Suprapubic skin (tissue), 4 donors: ENCODE measurements at regions not wholly inside any gene's neighbourhood (a gene's known extent, or its start where the extent isn't known, plus 50 kb on each side); places are given as distances from the start of the nearest gene placed in this dataset.

Experiments
- DNase-seq, 2 donors: peaks; one replicate each; pipeline ENCODE4 v3.0.0-alpha.2; 2019; ENCODE audit warnings: low spot score in 2 of 2
- H3K27ac ChIP-seq: fragments of 200-600 bp; sonication (generic); one replicate; pipeline ENCODE4 v1.5.1; 2019
- H3K27me3 ChIP-seq: fragments of 200-600 bp; sonication (generic); one replicate; pipeline ENCODE4 v1.5.1; 2019
- H3K36me3 ChIP-seq: fragments of 200-600 bp; sonication (generic); one replicate; pipeline ENCODE4 v1.5.1; 2019
- H3K4me1 ChIP-seq: fragments of 200-600 bp; sonication (generic); one replicate; pipeline ENCODE4 v1.5.1; 2019
- H3K4me3 ChIP-seq: fragments of 200-600 bp; sonication (generic); one replicate; pipeline ENCODE4 v1.5.1; 2019; ENCODE audit warnings: mild to moderate bottlenecking
- H3K9me3 ChIP-seq: fragments of 200-600 bp; sonication (generic); one replicate; pipeline ENCODE4 v1.5.1; 2019
- CTCF ChIP-seq, 2 donors: fragments of 200-600 bp in 1 of 2; fragments of 450-650 bp in 1 of 2; sonication (generic) in 1 of 2; IDR thresholded peaks; one replicate each; pipeline ENCODE4 v1.5.1; 2016 to 2019; ENCODE audit warnings: antibody characterized with exemption in 2 of 2, mild to moderate bottlenecking in 1 of 2, moderate library complexity in 1 of 2
- EP300 ChIP-seq: sonication (generic); formaldehyde crosslinking; IDR thresholded peaks from one replicate; pipeline ENCODE4 v1.6.1; 2017; ENCODE audit warnings: antibody characterized with exemption
- POLR2A ChIP-seq, 2 donors: fragments of 450-650 bp; IDR thresholded peaks; one replicate each; pipeline ENCODE4 v1.6.1; 2017; ENCODE audit warnings: antibody characterized with exemption in 2 of 2, mild to moderate bottlenecking in 2 of 2, moderate library complexity in 2 of 2
- POLR2AphosphoS5 ChIP-seq, 3 donors: sonication (generic); formaldehyde crosslinking; IDR thresholded peaks; one replicate each; pipeline ENCODE4 v1.6.1; 2017; ENCODE audit warnings: antibody characterized with exemption in 3 of 3
- WGBS: methylation state at CpG from one replicate; pipeline ENCODE4 v1.1.5; 2018; 5-methylcytosine and 5-hydroxymethylcytosine counted together

GRCh38 chr4:160235285-160235684 lies 1132.4 kb downstream of the RAPGEF2 start:
- H3K4me1 ChIP-seq, result no peaks in the 10 kb centered on the region
- no peak for TF ChIP-seq POLR2AphosphoS5 (IDR thresholded peaks at IDR 0.05)
- no peak for TF ChIP-seq POLR2A (IDR thresholded peaks at IDR 0.05)
- no peak overlapping the region for H3K4me3 ChIP-seq

GRCh38 chr4:160235771-160236170 lies 1132.9 kb downstream of the RAPGEF2 start:
- no peaks in the 10 kb centered on the region for H3K9me3 ChIP-seq
- H3K4me3 ChIP-seq, result no peak overlapping the region
- H3K27ac ChIP-seq, result no peak overlapping the region
- TF ChIP-seq POLR2AphosphoS5 (IDR thresholded peaks at IDR 0.05), result no peak
- no peak for TF ChIP-seq POLR2A (IDR thresholded peaks at IDR 0.05)
- no peak for TF ChIP-seq EP300
- TF ChIP-seq CTCF (IDR thresholded peaks at IDR 0.05), result no peak
- no peaks in the 10 kb centered on the region for H3K4me1 ChIP-seq
- H3K36me3 ChIP-seq, result no peaks in the 10 kb centered on the region
- no peaks in the 10 kb centered on the region for H3K27me3 ChIP-seq
- DNase-seq, result no peak

More at GRCh38 chr4:160235285-160235684, 1132.4 kb downstream of the RAPGEF2 start:
- H3K36me3 ChIP-seq, result no peaks in the 10 kb centered on the region
- no peak for DNase-seq
- 51% methylated on average over 2 of the region's 2 CpGs for WGBS
- no peaks in the 10 kb centered on the region for H3K27me3 ChIP-seq
- H3K9me3 ChIP-seq, result no peaks in the 10 kb centered on the region
- no peak overlapping the region for H3K27ac ChIP-seq

DNA sequence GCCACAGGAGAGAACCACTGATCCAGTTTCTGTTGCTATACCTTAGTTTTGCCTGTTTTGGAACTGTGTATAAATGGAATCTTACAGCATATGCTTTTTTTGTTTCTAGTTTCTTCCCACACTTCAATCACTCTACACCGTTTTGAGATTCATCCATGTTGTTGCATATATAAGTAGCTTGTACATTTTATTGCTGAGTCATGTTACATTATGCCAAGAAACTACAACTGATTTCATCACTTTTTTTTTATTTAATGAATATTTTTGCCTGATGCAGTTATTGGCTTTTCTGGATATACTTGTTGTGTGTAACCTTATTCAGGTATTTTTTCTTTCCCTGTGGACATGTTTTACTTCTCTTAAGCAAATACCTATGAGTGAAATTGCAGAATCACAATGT lies 1135.9 kb downstream of the RAPGEF2 start:
- no peak overlapping the region for H3K27ac ChIP-seq
- H3K36me3 ChIP-seq, result no peaks in the 10 kb centered on the region
- DNase-seq, result no peak
- 65% methylated on average over 1 of the region's 1 CpG for WGBS
- H3K9me3 ChIP-seq, result no peaks in the 10 kb centered on the region
- TF ChIP-seq POLR2A (IDR thresholded peaks at IDR 0.05) (no peak), CTCF (IDR thresholded peaks at IDR 0.05) (no peak), EP300 (no peak), POLR2AphosphoS5 (IDR thresholded peaks at IDR 0.05) (no peak)
- H3K27me3 ChIP-seq, result no peaks in the 10 kb centered on the region
- no peak overlapping the region for H3K4me3 ChIP-seq
- no peaks in the 10 kb centered on the region for H3K4me1 ChIP-seq

DNA sequence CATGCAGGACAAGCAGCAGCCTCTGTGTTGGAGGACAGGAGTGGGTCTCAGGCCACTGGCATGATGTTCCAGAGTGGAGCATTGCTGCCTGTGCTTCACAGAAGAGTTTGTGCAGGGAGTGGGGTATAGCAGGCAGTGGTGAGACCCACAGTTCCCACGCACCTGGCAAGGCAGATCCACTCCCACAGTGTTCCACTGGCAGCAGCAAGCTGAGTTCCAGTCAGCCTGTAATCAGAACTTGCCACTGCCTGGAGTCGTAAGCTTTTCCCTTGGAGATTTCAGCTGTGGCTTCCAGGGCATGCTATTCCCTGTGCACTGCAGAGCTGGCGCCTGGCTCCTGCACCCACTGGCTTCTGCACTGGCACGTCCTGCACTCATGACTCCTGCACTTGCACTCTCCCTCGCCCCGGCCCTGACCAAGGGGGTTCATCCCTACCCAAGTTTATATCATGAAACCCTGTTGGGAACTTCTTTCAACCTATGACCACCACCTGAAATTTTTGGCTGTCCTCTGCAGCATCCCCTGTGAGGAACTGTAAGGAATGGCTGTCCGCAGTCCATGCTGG lies 1144.3 kb downstream of the RAPGEF2 start:
- no peaks in the 10 kb centered on the region for H3K36me3 ChIP-seq
- H3K27me3 ChIP-seq, result no peaks in the 10 kb centered on the region
- H3K4me3 ChIP-seq, result no peak overlapping the region
- no peaks in the 10 kb centered on the region for H3K4me1 ChIP-seq
- no peak overlapping the region for H3K27ac ChIP-seq
- TF ChIP-seq POLR2A (IDR thresholded peaks at IDR 0.05), result no peak
- no peak for TF ChIP-seq POLR2AphosphoS5 (IDR thresholded peaks at IDR 0.05)
- TF ChIP-seq CTCF (IDR thresholded peaks at IDR 0.05), result no peak
- TF ChIP-seq EP300, result no peak
- WGBS, result 87% methylated on average over 7 of the region's 7 CpGs
- no peaks in the 10 kb centered on the region for H3K9me3 ChIP-seq
- no peak for DNase-seq

DNA sequence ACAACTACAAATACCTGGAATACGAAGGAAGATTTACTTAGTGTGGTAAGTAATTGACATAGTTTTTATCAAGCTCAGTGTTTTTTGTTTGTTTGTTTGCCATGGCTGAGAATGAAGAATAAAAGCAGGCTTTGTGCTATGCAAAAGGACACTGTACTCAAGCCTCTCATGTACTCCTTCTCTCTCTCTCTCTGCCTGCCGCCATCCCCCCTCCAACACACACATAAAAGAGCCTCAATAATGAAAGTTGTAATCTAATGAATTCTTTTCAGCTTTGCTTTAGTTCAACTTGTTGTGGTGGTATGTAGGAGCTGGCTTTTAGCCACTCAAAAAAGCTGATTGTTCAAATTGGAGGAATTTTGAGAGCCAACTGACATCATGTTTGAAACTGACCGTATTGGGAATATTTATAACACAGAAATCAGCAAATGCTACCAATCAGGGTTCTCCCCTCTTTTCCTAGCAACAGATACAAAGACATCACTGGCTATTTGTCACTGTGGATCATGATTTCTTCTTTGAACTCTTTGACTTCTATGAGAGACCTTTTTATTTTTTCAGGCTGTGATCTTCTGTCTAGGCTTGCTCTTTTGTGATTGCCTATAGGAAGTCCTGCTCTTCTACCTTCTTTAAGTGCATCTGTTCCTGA lies 1148.8 kb downstream of the RAPGEF2 start:
- no peak for TF ChIP-seq POLR2A (IDR thresholded peaks at IDR 0.05)
- TF ChIP-seq EP300, result no peak
- no peak for TF ChIP-seq POLR2AphosphoS5 (IDR thresholded peaks at IDR 0.05)
- no peak for TF ChIP-seq CTCF (IDR thresholded peaks at IDR 0.05)
- no peak for DNase-seq

More for the DNA sequence above, 1148.8 kb downstream of the RAPGEF2 start:
- Histone ChIP-seq H3K27me3 (no peaks in the 10 kb centered on the region), H3K4me3 (no peak overlapping the region), H3K36me3 (no peaks in the 10 kb centered on the region), H3K27ac (no peak overlapping the region), H3K9me3 (no peaks in the 10 kb centered on the region), H3K4me1 (no peaks in the 10 kb centered on the region)
- WGBS, result 57% methylated on average over 3 of the region's 3 CpGs
